ENCODE measurements at regions not wholly inside any gene's neighbourhood (a gene's known extent, or its start where the extent isn't known, plus 50 kb on each side); places are given as distances from the start of the nearest gene placed in this dataset.
A peak's percentile ranks its signal among the peaks of the same experiment; 100 is the strongest.
"Not testable (repeated sequence)": the region's sequence is repeated elsewhere in the genome, so short reads cannot be mapped to it uniquely, and the experiment has no call there.

DNA sequence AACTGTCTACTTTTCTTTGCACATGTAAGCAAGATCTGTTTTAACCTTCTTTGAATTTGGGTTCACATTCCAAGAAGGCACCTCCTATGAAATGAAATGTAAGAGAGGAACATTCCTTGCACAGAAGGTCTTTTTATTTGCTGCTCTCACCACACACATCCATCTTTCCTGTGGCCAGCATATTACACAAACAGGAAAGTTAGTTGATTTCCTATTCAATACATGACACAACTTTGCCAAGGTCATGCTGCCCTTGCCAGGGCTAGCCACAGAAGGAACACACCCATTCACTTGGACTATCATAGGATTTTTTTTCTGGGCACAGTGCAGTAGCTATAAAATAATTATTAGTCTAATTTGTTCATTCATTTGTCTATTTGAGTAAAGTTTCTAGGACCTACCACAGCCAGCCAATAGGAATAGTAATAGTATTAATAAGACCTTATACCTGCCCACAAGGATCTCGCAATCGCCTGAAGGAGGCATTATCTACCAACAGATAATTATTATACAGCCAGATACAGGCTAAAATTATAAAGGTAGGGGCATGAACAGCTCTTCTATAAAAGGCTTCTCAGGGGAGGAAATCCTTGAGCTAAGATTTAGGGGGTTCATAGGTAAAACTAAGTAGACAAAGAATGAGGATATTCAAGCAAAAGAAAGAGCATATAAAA is 78.1 kb upstream of the NREP start:
- 75 to 81% methylated on average over 2 of the region's 2 CpGs for WGBS, 2 donors
- Histone ChIP-seq H3K4me3 (no peak overlapping the region), H3K27me3 (no peaks in the 10 kb centered on the region), H3K27ac (no peak overlapping the region), H3K36me3 (replicated peaks in 1 of 2; ENCODE audit: insufficient read depth in 1 of 2, low read depth in 2 of 2) (no peaks in the 10 kb centered on the region), H3K9me3 (no peaks in the 10 kb centered on the region), H3K4me1 (no peaks in the 10 kb centered on the region)
- DNase-seq (no peak), ATAC-seq (no peak)
- TF ChIP-seq, protein P1, sequence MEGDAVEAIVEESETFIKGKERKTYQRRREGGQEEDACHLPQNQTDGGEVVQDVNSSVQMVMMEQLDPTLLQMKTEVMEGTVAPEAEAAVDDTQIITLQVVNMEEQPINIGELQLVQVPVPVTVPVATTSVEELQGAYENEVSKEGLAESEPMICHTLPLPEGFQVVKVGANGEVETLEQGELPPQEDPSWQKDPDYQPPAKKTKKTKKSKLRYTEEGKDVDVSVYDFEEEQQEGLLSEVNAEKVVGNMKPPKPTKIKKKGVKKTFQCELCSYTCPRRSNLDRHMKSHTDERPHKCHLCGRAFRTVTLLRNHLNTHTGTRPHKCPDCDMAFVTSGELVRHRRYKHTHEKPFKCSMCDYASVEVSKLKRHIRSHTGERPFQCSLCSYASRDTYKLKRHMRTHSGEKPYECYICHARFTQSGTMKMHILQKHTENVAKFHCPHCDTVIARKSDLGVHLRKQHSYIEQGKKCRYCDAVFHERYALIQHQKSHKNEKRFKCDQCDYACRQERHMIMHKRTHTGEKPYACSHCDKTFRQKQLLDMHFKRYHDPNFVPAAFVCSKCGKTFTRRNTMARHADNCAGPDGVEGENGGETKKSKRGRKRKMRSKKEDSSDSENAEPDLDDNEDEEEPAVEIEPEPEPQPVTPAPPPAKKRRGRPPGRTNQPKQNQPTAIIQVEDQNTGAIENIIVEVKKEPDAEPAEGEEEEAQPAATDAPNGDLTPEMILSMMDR (IDR thresholded peaks at IDR 0.05), result peak in 1 of 7 experiments; percentile 12
- no peak for TF ChIP-seq POLR2A (IDR thresholded peaks at IDR 0.05)
- intact Hi-C loops (cut with DNase I), result no loop called here

DNA sequence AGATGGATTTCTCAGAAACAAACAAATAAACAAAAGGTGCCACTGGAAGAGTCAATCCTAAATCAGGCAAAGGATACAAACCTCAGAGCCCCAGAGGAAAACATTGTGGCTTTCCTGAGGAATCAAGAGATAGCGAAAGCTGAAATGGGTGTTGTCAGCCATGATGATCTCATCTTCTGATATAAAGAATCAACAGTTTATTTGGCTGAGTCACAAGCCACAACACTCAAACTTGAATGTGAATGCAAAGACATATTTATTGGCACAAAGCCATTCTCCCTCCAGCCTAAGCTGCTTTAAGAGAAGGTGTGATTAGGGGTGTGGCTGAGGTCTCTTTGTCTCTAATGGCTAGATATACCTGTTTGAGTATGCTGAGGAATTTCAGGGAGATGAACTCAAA is 73.3 kb upstream of the NREP start:
- Histone ChIP-seq H3K36me3 (replicated peaks in 1 of 2; ENCODE audit: insufficient read depth in 1 of 2, low read depth in 2 of 2) (no peaks in the 10 kb centered on the region), H3K9me3 (no peaks in the 10 kb centered on the region), H3K27ac (no peak overlapping the region), H3K27me3 (no peaks in the 10 kb centered on the region), H3K4me3 (no peak overlapping the region), H3K4me1 (no peaks in the 10 kb centered on the region)
- ATAC-seq (no peak), DNase-seq (no peak)
- intact Hi-C loops (cut with DNase I), result no loop called here
- WGBS, 2 donors, result 87 to 92% methylated on average over 1 of the region's 1 CpG
- TF ChIP-seq POLR2A (IDR thresholded peaks at IDR 0.05), result no peak
- TF ChIP-seq, protein P1 (IDR thresholded peaks at IDR 0.05), result no peak

DNA sequence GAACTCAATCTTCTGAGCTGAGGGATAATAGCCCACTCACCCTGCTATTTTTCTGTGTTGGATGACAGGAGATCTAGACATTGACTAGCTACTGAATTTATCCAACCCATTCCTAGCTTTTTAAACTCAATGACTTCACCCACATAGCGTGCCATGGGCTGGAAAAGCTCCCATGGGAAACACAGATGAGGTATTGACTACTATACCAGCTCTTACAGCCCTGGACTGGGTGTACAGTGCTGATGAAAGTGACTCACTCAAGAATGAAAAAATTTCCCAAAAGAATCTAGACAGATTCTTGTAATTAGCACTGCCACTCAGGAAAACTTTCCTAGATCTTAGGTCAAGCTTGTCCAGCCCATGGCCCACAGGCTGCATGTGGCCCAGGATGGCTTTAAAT is 72.7 kb upstream of the NREP start:
- ATAC-seq, result no peak
- no peaks in the 10 kb centered on the region for H3K27me3 ChIP-seq
- no peaks in the 10 kb centered on the region for H3K9me3 ChIP-seq
- no peak overlapping the region for H3K27ac ChIP-seq
- WGBS, 2 donors, result 94 to 100% methylated on average over 1 of the region's 1 CpG
- no peaks in the 10 kb centered on the region for H3K36me3 ChIP-seq (replicated peaks in 1 of 2; ENCODE audit: insufficient read depth in 1 of 2, low read depth in 2 of 2)
- no peaks in the 10 kb centered on the region for H3K4me1 ChIP-seq
- H3K4me3 ChIP-seq, result no peak overlapping the region
- TF ChIP-seq POLR2A (IDR thresholded peaks at IDR 0.05), result no peak
- TF ChIP-seq, protein P1 (IDR thresholded peaks at IDR 0.05), result no peak
- no peak for DNase-seq
- intact Hi-C loops (cut with DNase I), result no loop called here

DNA sequence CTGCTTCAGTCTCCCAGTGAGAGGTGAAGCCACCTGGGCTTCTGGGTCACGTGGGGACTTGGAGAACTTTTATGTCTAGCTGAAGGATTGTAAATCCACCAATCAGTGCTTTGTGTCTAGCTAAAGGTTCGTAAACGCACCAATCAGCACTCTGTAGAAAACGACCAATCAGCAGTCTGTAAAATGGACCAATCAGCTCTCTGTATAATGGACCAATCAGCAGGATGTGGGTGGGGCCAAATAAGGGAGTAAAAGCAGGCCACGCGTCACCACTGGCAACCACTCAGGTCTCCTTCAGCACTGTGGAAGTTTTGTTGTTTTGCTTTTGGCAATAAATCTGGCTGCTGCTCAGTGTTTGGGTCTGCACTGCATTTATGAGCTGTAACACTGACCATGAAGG is 69.1 kb upstream of the NREP start:
- TF ChIP-seq POLR2A (IDR thresholded peaks at IDR 0.05), result no peak
- intact Hi-C loops (cut with DNase I), result no loop called here
- Histone ChIP-seq H3K27me3 (no peaks in the 10 kb centered on the region), H3K9me3 (no peaks in the 10 kb centered on the region), H3K4me3 (no peak overlapping the region), H3K27ac (no peak overlapping the region), H3K36me3 (replicated peaks in 1 of 2; ENCODE audit: insufficient read depth in 1 of 2, low read depth in 2 of 2) (no peaks in the 10 kb centered on the region), H3K4me1 (no peaks in the 10 kb centered on the region)
- no peak for ATAC-seq
- WGBS, 2 donors, result 82 to 86% methylated on average over 6 of the region's 6 CpGs
- DNase-seq, result no peak

DNA sequence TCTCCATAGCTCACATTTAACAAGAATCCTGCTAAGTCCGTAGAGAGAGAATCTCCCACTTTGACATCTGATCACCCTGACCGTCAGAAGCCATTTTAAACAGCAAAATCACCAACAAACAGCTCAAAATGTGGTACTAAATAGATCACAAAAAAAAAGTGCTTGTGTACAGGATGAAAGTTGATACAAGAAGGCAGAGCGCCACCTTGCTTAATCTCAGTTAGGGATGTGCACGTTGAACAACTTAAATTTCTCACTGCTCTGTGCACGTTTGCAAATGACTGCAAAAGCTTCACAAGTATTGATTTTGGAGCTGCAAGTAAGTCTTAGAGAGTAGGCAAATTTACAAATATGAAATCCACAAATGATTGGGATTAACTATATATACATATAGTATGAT is 63.1 kb upstream of the NREP start:
- peaks cover 10% of the 10 kb centered on the region for H3K4me1 ChIP-seq
- no peaks in the 10 kb centered on the region for H3K27me3 ChIP-seq
- H3K4me3 ChIP-seq, result no peak overlapping the region
- H3K36me3 ChIP-seq (replicated peaks in 1 of 2; ENCODE audit: insufficient read depth in 1 of 2, low read depth in 2 of 2), result no peaks in the 10 kb centered on the region
- ATAC-seq (no peak), DNase-seq (no peak)
- TF ChIP-seq POLR2A (IDR thresholded peaks at IDR 0.05), result no peak
- TF ChIP-seq, protein P1 (IDR thresholded peaks at IDR 0.05), result no peak
- whole genome bisulfite sequencing, 2 donors, result 67 to 72% methylated on average over 5 of the region's 5 CpGs
- H3K9me3 ChIP-seq, result no peaks in the 10 kb centered on the region
- H3K27ac ChIP-seq, result no peak overlapping the region
- intact Hi-C loops (cut with DNase I), result no loop called here

DNA sequence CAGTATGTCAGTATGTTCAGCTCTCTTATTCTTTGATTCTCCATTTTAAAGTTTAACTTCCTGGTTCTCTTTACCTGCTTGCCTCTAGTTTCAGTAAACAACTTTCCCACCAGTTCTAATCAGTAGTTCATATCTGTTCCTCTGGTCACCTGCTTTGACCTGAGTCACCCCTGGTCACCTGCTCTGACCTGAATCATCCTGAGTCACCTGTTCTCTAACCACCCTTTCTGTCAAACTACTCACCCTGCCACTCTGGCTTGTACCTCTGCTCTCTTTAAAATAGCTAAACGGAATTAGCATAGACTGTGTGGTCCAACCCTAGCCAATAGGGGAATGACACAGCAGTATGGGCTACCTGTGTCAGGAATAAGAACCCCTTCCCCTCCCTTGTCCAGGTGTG is 62.0 kb upstream of the NREP start:
- H3K36me3 ChIP-seq (replicated peaks in 1 of 2; ENCODE audit: insufficient read depth in 1 of 2, low read depth in 2 of 2); intact Hi-C loops (cut with DNase I); DNase-seq; ATAC-seq; H3K27ac ChIP-seq; H3K9me3 ChIP-seq; H3K27me3 ChIP-seq; H3K4me3 ChIP-seq: not testable (repeated sequence)
- 100% methylated on average over 1 of the region's 1 CpG for WGBS, 2 donors
- peaks cover 12% of the 10 kb centered on the region for H3K4me1 ChIP-seq
